T-helper 17 cell (primary cell): ENCODE measurements at regions not wholly inside any gene's neighbourhood (a gene's known extent, or its start where the extent isn't known, plus 50 kb on each side); places are given as distances from the start of the nearest gene placed in this dataset.

Experiments used
- ATAC-seq: fragments of 150-1000 bp; cut with Tn5 transposase; 2 replicates; pipeline ENCODE4 v1.10.0; 2021; ENCODE audit warnings: mild to moderate bottlenecking, moderate library complexity
- DNase-seq, 3 donors: peaks; one replicate each; pipeline versions ENCODE4 v3.0.0 to v3.0.0-alpha.2; 2020 to 2021
- H3K9me3 ChIP-seq: one replicate; pipeline ENCODE4 v1.7.0; 2013; ENCODE audit warnings: low read length, mild to moderate bottlenecking; ENCODE audit not compliant: control insufficient read depth, poor library complexity, severe bottlenecking
- H3K27ac Mint-ChIP-seq: one replicate; pipeline ENCODE4 v1.8.0; 2022; ENCODE audit warnings: mild to moderate bottlenecking, moderate library complexity, mixed read lengths
- H3K27me3 Mint-ChIP-seq: one replicate; pipeline ENCODE4 v1.8.0; 2022; ENCODE audit warnings: mixed read lengths
- H3K36me3 Mint-ChIP-seq: one replicate; pipeline ENCODE4 v1.8.0; 2022; ENCODE audit warnings: low read depth, mixed read lengths
- H3K4me1 Mint-ChIP-seq: one replicate; pipeline ENCODE4 v1.8.0; 2022; ENCODE audit warnings: mild to moderate bottlenecking, mixed read lengths
- H3K4me3 Mint-ChIP-seq: one replicate; pipeline ENCODE4 v1.8.0; 2022; ENCODE audit warnings: mild to moderate bottlenecking, moderate library complexity, mixed read lengths

- DNase-seq (no peak), ATAC-seq (no peak)
- Mint-ChIP-seq H3K27me3 (peaks cover 23% of the 10 kb centered on the region), H3K36me3 (no peaks in the 10 kb centered on the region), H3K4me1 (no peaks in the 10 kb centered on the region), H3K4me3 (no peak overlapping the region), H3K27ac (no peak overlapping the region)
- no peaks in the 10 kb centered on the region for H3K9me3 ChIP-seq
Observed at GRCh38 chr16:80046261-80046660, 445.7 kb upstream of the MAF start.

- DNase-seq (no peak), ATAC-seq (no peak)
- no peak overlapping the region for H3K27ac Mint-ChIP-seq
- no peaks in the 10 kb centered on the region for H3K4me1 Mint-ChIP-seq
- H3K36me3 Mint-ChIP-seq = no peaks in the 10 kb centered on the region
- H3K4me3 Mint-ChIP-seq = no peak overlapping the region
- no peaks in the 10 kb centered on the region for H3K9me3 ChIP-seq
- peaks cover 27% of the 10 kb centered on the region for H3K27me3 Mint-ChIP-seq
Observed at GRCh38 chr16:80045861-80046260, 445.3 kb upstream of the MAF start.

GRCh38 chr16:80041410-80041809, 440.9 kb upstream of the MAF start:
- no peak overlapping the region for H3K4me3 Mint-ChIP-seq
- no peak overlapping the region for H3K27ac Mint-ChIP-seq
- H3K36me3 Mint-ChIP-seq = no peaks in the 10 kb centered on the region
- ATAC-seq (no peak), DNase-seq (no peak)
- no peaks in the 10 kb centered on the region for H3K4me1 Mint-ChIP-seq
- H3K9me3 ChIP-seq = no peaks in the 10 kb centered on the region
- peaks cover 31% of the 10 kb centered on the region for H3K27me3 Mint-ChIP-seq

DNA sequence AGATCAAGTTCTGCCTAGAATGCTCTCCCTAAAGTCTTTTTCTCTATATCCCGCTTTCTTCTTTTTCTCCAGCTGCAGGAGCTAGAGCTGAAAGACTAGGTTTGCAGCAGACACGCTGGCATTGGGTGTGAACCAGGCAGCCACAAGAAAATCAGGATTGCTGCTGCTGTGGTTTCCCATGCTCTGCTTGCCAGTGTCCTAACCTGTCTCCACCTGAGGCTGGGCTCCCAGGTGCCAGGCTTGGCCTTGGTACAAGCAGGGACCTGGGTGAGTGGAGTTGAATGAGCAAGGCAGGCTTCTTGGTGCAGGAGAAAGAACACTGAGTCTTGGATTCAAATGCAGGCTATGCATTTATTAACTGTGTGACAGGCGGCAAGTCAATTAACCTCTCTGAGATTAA, 440.3 kb upstream of the MAF start:
- Mint-ChIP-seq H3K27ac (no peak overlapping the region), H3K4me3 (no peak overlapping the region), H3K27me3 (peaks cover 31% of the 10 kb centered on the region), H3K4me1 (no peaks in the 10 kb centered on the region), H3K36me3 (no peaks in the 10 kb centered on the region)
- ATAC-seq (no peak), DNase-seq (no peak)
- no peaks in the 10 kb centered on the region for H3K9me3 ChIP-seq

DNA sequence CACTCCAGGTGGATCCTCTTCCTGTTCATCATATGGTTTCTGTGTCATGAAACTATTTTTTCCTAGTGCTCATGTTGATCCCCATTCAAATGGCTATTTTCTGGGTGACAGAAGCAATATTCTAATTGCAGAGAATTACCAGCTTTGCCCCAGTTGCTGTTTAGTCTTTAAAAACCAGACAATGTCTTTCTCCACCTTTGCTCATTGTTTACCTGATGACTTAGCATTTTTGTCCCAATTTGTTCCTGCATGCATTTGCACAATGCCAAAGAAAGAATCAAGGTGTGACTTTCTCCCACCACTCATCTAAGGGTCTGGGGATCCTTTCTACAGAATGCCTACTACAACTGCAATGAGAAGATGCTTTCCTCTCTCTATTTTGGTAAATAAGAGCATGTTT, 439.9 kb upstream of the MAF start:
- H3K4me1 Mint-ChIP-seq = no peaks in the 10 kb centered on the region
- no peak overlapping the region for H3K27ac Mint-ChIP-seq
- DNase-seq = no peak
- peaks cover 31% of the 10 kb centered on the region for H3K27me3 Mint-ChIP-seq
- no peaks in the 10 kb centered on the region for H3K36me3 Mint-ChIP-seq
- H3K9me3 ChIP-seq = no peaks in the 10 kb centered on the region
- no peak overlapping the region for H3K4me3 Mint-ChIP-seq
- ATAC-seq = no peak

DNA sequence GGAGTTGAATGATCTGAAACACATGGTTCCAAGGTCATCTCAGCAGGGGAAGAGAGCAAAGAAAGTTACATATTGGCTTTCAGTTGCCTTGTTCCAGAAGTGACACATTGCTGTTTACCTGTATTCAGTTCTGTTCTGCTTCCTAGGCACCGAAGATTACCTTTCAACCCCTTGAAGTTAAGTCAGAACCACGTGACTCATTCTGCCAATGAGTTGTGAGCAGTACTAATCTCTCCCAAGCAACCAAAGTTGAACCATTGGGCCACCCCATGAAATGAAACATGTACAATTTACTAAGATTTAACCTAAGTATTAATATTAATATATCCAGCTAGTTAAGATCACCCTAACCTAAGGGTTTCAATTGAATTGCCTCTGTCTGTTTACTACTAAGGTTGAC, 439.2 kb upstream of the MAF start:
- Mint-ChIP-seq H3K27me3 (peaks cover 28% of the 10 kb centered on the region), H3K4me1 (no peaks in the 10 kb centered on the region), H3K4me3 (no peak overlapping the region), H3K36me3 (no peaks in the 10 kb centered on the region), H3K27ac (no peak overlapping the region)
- no peaks in the 10 kb centered on the region for H3K9me3 ChIP-seq
- ATAC-seq = no peak
- no peak for DNase-seq

DNA sequence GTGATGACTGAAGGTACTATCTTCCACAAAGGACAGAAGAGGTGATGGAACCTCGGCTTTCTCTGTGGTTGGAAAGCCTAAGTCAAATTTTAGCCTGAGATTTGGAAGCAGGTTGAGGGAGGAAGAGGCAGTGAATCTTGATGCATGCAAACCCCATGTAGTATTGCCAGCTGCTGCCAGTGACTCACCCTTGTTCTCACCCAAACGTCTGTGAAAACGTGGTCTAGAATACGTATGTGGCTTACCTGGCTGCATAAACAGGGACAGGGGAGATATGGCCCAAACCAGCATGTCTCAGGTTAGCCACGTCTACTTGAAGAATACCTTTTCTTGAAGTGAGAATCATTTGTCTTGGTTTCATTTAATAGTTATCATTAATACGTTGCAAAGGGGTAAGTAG, 438.0 kb upstream of the MAF start:
- Mint-ChIP-seq H3K4me3 (no peak overlapping the region), H3K36me3 (no peaks in the 10 kb centered on the region), H3K27me3 (peaks cover 22% of the 10 kb centered on the region), H3K4me1 (no peaks in the 10 kb centered on the region), H3K27ac (no peak overlapping the region)
- DNase-seq (no peak), ATAC-seq (no peak)
- H3K9me3 ChIP-seq = no peaks in the 10 kb centered on the region

- Mint-ChIP-seq H3K27ac (no peak overlapping the region), H3K27me3 (peaks cover 10% of the 10 kb centered on the region), H3K36me3 (no peaks in the 10 kb centered on the region), H3K4me1 (no peaks in the 10 kb centered on the region), H3K4me3 (no peak overlapping the region)
- H3K9me3 ChIP-seq = no peaks in the 10 kb centered on the region
- no peak for ATAC-seq
- DNase-seq = no peak
Observed at GRCh38 chr16:80034948-80035663, 434.6 kb upstream of the MAF start.

DNA sequence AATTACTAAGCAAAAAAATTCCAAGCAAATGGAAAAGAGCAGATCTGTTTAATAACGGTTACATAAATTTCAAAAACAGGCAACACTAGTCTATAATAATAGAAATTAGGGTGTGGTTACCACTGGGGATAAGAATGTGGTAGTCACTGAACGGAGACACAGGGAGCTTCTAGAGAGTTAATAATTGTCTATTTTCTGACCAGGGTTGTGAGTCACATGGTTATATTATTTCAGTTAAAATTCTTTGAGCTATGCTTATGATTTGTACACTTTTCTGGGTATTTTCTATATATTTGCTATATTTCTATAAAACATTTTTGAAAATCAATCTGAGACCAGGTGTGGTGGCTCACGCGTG, 433.9 kb upstream of the MAF start:
- DNase-seq = no peak
- no peaks in the 10 kb centered on the region for H3K9me3 ChIP-seq
- H3K27ac Mint-ChIP-seq = no peak overlapping the region
- ATAC-seq = no peak
- no peaks in the 10 kb centered on the region for H3K4me1 Mint-ChIP-seq
- H3K36me3 Mint-ChIP-seq = no peaks in the 10 kb centered on the region
- H3K27me3 Mint-ChIP-seq = peaks cover 8% of the 10 kb centered on the region
- no peak overlapping the region for H3K4me3 Mint-ChIP-seq

GRCh38 chr16:80033783-80034468, 433.4 kb upstream of the MAF start:
- no peak for DNase-seq
- H3K4me1 Mint-ChIP-seq = no peaks in the 10 kb centered on the region
- no peaks in the 10 kb centered on the region for H3K36me3 Mint-ChIP-seq
- H3K9me3 ChIP-seq = no peaks in the 10 kb centered on the region
- H3K27ac Mint-ChIP-seq = no peak overlapping the region
- no peak overlapping the region for H3K4me3 Mint-ChIP-seq
- no peak for ATAC-seq
- H3K27me3 Mint-ChIP-seq = peaks cover 5% of the 10 kb centered on the region

DNA sequence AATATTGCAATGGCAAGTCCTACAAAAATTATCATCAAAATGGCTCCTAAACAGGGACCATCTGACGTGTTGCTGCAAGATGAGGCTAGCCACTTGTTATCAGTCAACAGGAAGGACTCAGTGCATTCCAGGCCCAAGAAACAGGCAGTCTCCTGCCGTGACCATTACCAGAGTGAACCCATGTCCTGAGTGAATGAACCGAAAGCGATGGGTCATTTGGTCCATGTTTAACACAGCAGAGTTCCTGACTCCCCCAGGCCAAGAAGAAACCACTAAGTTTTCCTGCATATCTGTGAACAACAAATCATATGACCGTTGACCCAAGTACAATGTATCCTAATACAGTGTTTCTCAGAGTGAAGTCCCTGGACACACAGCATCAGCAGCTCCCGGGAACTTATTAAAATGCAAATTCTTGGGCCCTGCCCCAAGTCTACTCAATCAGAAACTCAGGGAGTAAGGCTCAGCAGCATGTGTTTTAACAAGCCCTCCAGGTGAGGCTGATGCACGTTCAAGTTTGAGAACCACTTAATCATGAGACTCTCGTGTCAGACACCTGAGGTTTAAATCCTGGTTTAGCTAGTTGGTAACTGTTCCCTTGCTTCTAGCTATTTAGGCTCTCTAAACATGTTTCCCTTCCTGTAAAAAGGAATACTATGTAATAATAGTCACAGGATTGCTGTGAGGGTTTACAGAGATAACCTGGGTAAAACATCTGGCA, 429.4 kb upstream of the MAF start:
- no peaks in the 10 kb centered on the region for H3K9me3 ChIP-seq
- no peak for DNase-seq
- Mint-ChIP-seq H3K4me1 (peaks cover 6% of the 10 kb centered on the region), H3K4me3 (no peak overlapping the region), H3K27me3 (peaks cover 6% of the 10 kb centered on the region), H3K36me3 (no peaks in the 10 kb centered on the region), H3K27ac (no peak overlapping the region)
- ATAC-seq = no peak

- Mint-ChIP-seq H3K4me3 (no peak overlapping the region), H3K36me3 (no peaks in the 10 kb centered on the region), H3K27ac (no peak overlapping the region), H3K27me3 (peaks cover 6% of the 10 kb centered on the region), H3K4me1 (peaks cover 6% of the 10 kb centered on the region)
- no peaks in the 10 kb centered on the region for H3K9me3 ChIP-seq
- DNase-seq (no peak), ATAC-seq (no peak)
Observed at GRCh38 chr16:80029381-80029630, 428.8 kb upstream of the MAF start.

DNA sequence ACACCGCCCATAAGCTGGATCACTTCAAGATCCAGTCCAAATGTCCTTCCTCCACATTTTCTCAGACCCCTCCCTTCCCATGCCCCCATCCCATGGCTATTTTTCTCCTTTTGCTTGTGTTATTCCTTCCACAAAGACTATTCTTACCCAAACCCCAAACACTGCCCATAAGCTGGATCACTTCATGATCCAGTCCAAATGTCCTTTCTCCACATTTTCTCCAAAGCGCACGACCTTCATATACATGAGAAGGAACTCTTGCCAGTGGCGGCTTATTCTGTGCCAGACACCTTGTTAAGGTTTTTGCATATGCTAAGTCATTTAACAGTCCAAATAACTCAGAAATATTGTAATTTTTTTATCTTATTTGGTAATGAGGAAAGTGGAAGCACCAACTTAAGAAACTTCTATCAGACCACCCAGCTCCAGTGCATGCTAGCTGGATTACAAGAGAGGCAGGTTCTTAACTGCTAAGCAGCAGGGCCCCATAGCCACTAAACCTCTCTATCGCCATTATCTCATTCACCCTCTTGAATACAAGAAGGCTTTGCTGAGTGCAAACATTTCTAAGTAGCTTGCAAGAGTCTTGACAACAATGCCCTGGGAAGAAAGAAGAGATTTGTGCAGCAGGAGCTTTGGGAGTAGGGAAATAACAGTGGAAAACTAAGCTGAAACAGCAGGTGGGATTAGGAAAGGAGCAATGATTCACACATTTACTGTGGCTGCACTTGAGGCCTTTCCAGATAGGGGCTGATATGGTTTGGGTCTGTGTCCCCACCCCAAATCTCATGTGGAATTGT, 428.2 kb upstream of the MAF start:
- Mint-ChIP-seq H3K4me3 (no peak overlapping the region), H3K4me1 (peaks cover 6% of the 10 kb centered on the region), H3K27ac (no peak overlapping the region), H3K27me3 (peaks cover 6% of the 10 kb centered on the region), H3K36me3 (no peaks in the 10 kb centered on the region)
- H3K9me3 ChIP-seq = no peaks in the 10 kb centered on the region
- ATAC-seq (no peak), DNase-seq (no peak)
